H9 (cell line): ENCODE measurements at regions not wholly inside any gene's neighbourhood (a gene's known extent, or its start where the extent isn't known, plus 50 kb on each side); places are given as distances from the start of the nearest gene placed in this dataset.

Experiments
- DNase-seq: peaks from one replicate; pipeline ENCODE4 v3.0.0-alpha.2; 2017
- H2AFZ ChIP-seq: one replicate; pipeline ENCODE4 v1.6.1; 2013; ENCODE audit warnings: mild to moderate bottlenecking, low read length, control low read depth, moderate library complexity
- H2AK5ac ChIP-seq: 2 replicates; pipeline ENCODE4 v1.6.1; 2013; ENCODE audit warnings: low read length, control low read depth, mixed read lengths; ENCODE audit not compliant: insufficient read length
- H2BK120ac ChIP-seq: one replicate; pipeline ENCODE4 v1.6.1; 2013; ENCODE audit warnings: low read depth, mild to moderate bottlenecking, low read length, control low read depth, inconsistent platforms; ENCODE audit not compliant: poor library complexity, severe bottlenecking
- H2BK12ac ChIP-seq: 2 replicates; pipeline ENCODE4 v1.6.1; 2013; ENCODE audit warnings: low read length, control low read depth, mixed read lengths, low read depth; ENCODE audit not compliant: insufficient read length
- H2BK15ac ChIP-seq: 2 replicates; pipeline ENCODE4 v1.6.1; 2013; ENCODE audit warnings: low read depth, low read length, control low read depth
- H2BK20ac ChIP-seq: one replicate; pipeline ENCODE4 v1.6.1; 2013; ENCODE audit warnings: low read depth, mild to moderate bottlenecking, low read length, control low read depth, inconsistent platforms; ENCODE audit not compliant: poor library complexity, severe bottlenecking
- H2BK5ac ChIP-seq: 2 replicates; pipeline ENCODE4 v1.6.1; 2013; ENCODE audit warnings: low read length, control low read depth, mixed read lengths; ENCODE audit not compliant: insufficient read length
- H3K14ac ChIP-seq: 2 replicates; pipeline ENCODE4 v1.6.1; 2013; ENCODE audit warnings: low read length, control low read depth; ENCODE audit not compliant: insufficient read depth
- H3K18ac ChIP-seq: 2 replicates; pipeline ENCODE4 v1.6.1; 2013; ENCODE audit warnings: low read depth, mild to moderate bottlenecking, mixed read lengths, low read length, control low read depth; ENCODE audit not compliant: insufficient read length
- H3K23ac ChIP-seq: 2 replicates; pipeline ENCODE4 v1.6.1; 2013; ENCODE audit warnings: low read length, control low read depth, mixed read lengths, low read depth; ENCODE audit not compliant: insufficient read length
- H3K23me2 ChIP-seq: 2 replicates; pipeline ENCODE4 v1.6.1; 2013; ENCODE audit warnings: low read depth, mild to moderate bottlenecking, mixed read lengths, low read length, control low read depth; ENCODE audit not compliant: insufficient read length, poor library complexity, severe bottlenecking
- H3K27ac ChIP-seq: 2 replicates; pipeline ENCODE4 v1.5.1; 2013; ENCODE audit warnings: low read length, control low read depth, mixed read lengths, low read depth; ENCODE audit not compliant: insufficient read length
- H3K27me3 ChIP-seq: 2 replicates; pipeline ENCODE4 v1.6.1; 2013; ENCODE audit warnings: low read length, control low read depth, inconsistent platforms; ENCODE audit not compliant: insufficient read depth
- H3K4ac ChIP-seq: 2 replicates; pipeline ENCODE4 v1.6.1; 2013; ENCODE audit warnings: low read depth, mild to moderate bottlenecking, control low read depth, inconsistent platforms, low read length, moderate library complexity
- H3K4me1 ChIP-seq: 2 replicates; pipeline ENCODE4 v1.6.1; 2013; ENCODE audit warnings: low read length, control low read depth, inconsistent platforms; ENCODE audit not compliant: insufficient read depth
- H3K4me2 ChIP-seq: 2 replicates; pipeline ENCODE4 v1.6.1; 2013; ENCODE audit warnings: low read length, control low read depth, mixed read lengths; ENCODE audit not compliant: insufficient read length, insufficient read depth
- H3K56ac ChIP-seq: 2 replicates; pipeline ENCODE4 v1.6.1; 2013; ENCODE audit warnings: low read depth, mild to moderate bottlenecking, mixed read lengths, low read length, control low read depth; ENCODE audit not compliant: insufficient read length
- H3K79me1 ChIP-seq: 2 replicates; pipeline ENCODE4 v1.6.1; 2013; ENCODE audit warnings: low read depth, mild to moderate bottlenecking, moderate library complexity, low read length, control low read depth, inconsistent platforms; ENCODE audit not compliant: insufficient read depth, poor library complexity, severe bottlenecking
- H3K79me2 ChIP-seq: 2 replicates; pipeline ENCODE4 v1.6.1; 2013; ENCODE audit warnings: low read length, control low read depth, inconsistent platforms; ENCODE audit not compliant: insufficient read depth
- H3K9ac ChIP-seq: 2 replicates; pipeline ENCODE4 v1.6.1; 2013; ENCODE audit warnings: low read length, control low read depth, mixed read lengths; ENCODE audit not compliant: insufficient read length; ENCODE audit errors: extremely low read depth
- H3K9me3 ChIP-seq: one replicate; pipeline ENCODE4 v1.6.1; 2013; ENCODE audit warnings: low read depth, low read length, inconsistent platforms; ENCODE audit not compliant: control insufficient read depth
- H3T11ph ChIP-seq: one replicate; pipeline ENCODE4 v1.6.1; 2013; ENCODE audit warnings: mild to moderate bottlenecking, low read length, control low read depth, inconsistent platforms
- H4K20me1 ChIP-seq: one replicate; pipeline ENCODE4 v1.6.1; 2013; ENCODE audit not compliant: control insufficient read depth, insufficient read length, insufficient read depth
- H4K5ac ChIP-seq: 2 replicates; pipeline ENCODE4 v1.6.1; 2013; ENCODE audit warnings: low read depth, mild to moderate bottlenecking, mixed read lengths, low read length, control low read depth; ENCODE audit not compliant: insufficient read length
- H4K8ac ChIP-seq: replicated peaks from 2 replicates; pipeline ENCODE4 v1.6.1; 2013; ENCODE audit warnings: low read length, control low read depth, mixed read lengths, low read depth; ENCODE audit not compliant: insufficient read length
- H4K91ac ChIP-seq: 2 replicates; pipeline ENCODE4 v1.6.1; 2013; ENCODE audit warnings: low read depth, mild to moderate bottlenecking, moderate library complexity, mixed read lengths, low read length, control low read depth; ENCODE audit not compliant: insufficient read length
- H3K27ac Mint-ChIP-seq, 3 experiments: 2 replicates in 2 of 3; 3 replicates in 1 of 3; pipeline ENCODE4 v1.8.0; 2020 to 2021; ENCODE audit warnings: mixed read lengths in 3 of 3, mild to moderate bottlenecking in 1 of 3, moderate library complexity in 1 of 3
- H3K27me3 Mint-ChIP-seq: 2 replicates; pipeline ENCODE4 v1.8.0; 2021; ENCODE audit warnings: low read depth, mild to moderate bottlenecking, moderate library complexity, mixed read lengths
- H3K36me3 Mint-ChIP-seq, 3 experiments: 2 replicates in 2 of 3; 3 replicates in 1 of 3; pipeline ENCODE4 v1.8.0; 2020 to 2021; ENCODE audit warnings: low read depth in 3 of 3, mixed read lengths in 3 of 3; ENCODE audit not compliant: insufficient read depth in 1 of 3
- H3K4me1 Mint-ChIP-seq, 2 experiments: 2 replicates each; pipeline ENCODE4 v1.8.0; 2020; ENCODE audit warnings: mixed read lengths in 2 of 2
- H3K4me3 Mint-ChIP-seq, 2 experiments: 2 replicates in 1 of 2; 3 replicates in 1 of 2; pipeline ENCODE4 v1.8.0; 2020 to 2021; ENCODE audit warnings: mild to moderate bottlenecking in 2 of 2, mixed read lengths in 2 of 2, moderate library complexity in 1 of 2
- H3K9me3 Mint-ChIP-seq, 2 experiments: 2 replicates in 1 of 2; 3 replicates in 1 of 2; pipeline ENCODE4 v1.8.0; 2020; ENCODE audit warnings: mild to moderate bottlenecking in 2 of 2, mixed read lengths in 2 of 2, moderate library complexity in 1 of 2
- CTCF ChIP-seq: fragments of 200-600 bp; sonication (generic); conservative IDR thresholded peaks from 3 replicates; pipeline ENCODE4 v1.8.0; 2021; ENCODE audit warnings: antibody characterized with exemption, mild to moderate bottlenecking
- WGBS: extraction: QIAGEN DNeasy Blood & Tissue Kit; methylation state at CpG from one replicate; pipeline ENCODE4 v1.1.7; 2013; ENCODE audit warnings: missing lambda C conversion rate, low lambda C conversion rate, mixed read lengths; ENCODE audit not compliant: insufficient read length; ENCODE audit errors: extremely low coverage; 5-methylcytosine and 5-hydroxymethylcytosine counted together

- no peak overlapping the region for H4K5ac ChIP-seq
- no peak overlapping the region for H2AFZ ChIP-seq
- no peak overlapping the region for H3K4me2 ChIP-seq
- Mint-ChIP-seq H3K4me3 (no peak overlapping the region), H3K27ac (no peak overlapping the region), H3K4me1 (no peaks in the 10 kb centered on the region), H3K27me3 (no peaks in the 10 kb centered on the region), H3K9me3 (peaks cover 0 to 7% of the 10 kb centered on the region in 2 experiments; a peak in 1 of 5 replicates), H3K36me3 (peaks cover 0 to 7% (median 1%) of the 10 kb centered on the region in 3 experiments; a peak in 2 of 7 replicates)
- H3K4me1 ChIP-seq: no peaks in the 10 kb centered on the region
- no peak overlapping the region for H2BK120ac ChIP-seq
- no peak overlapping the region for H3K18ac ChIP-seq
- H4K8ac ChIP-seq: no peak overlapping the region
- H3K9me3 ChIP-seq: no peaks in the 10 kb centered on the region
- H3K23me2 ChIP-seq: no peaks in the 10 kb centered on the region
- no peak overlapping the region for H3K4ac ChIP-seq
- no peaks in the 10 kb centered on the region for H3K79me2 ChIP-seq
- no peaks in the 10 kb centered on the region for H4K20me1 ChIP-seq
- no peak overlapping the region for H3T11ph ChIP-seq
- no peak overlapping the region for H3K56ac ChIP-seq
- WGBS: no CpG with 5 or more reads among the region's 4 CpGs
- no peak for DNase-seq
- TF ChIP-seq CTCF: no peak
- H2BK15ac ChIP-seq: no peak overlapping the region
- no peak overlapping the region for H2BK5ac ChIP-seq
- H2BK12ac ChIP-seq: no peak overlapping the region
- H3K27me3 ChIP-seq: no peaks in the 10 kb centered on the region
- no peak overlapping the region for H3K23ac ChIP-seq
- H4K91ac ChIP-seq: no peak overlapping the region
- no peak overlapping the region for H3K9ac ChIP-seq
- no peak overlapping the region for H2AK5ac ChIP-seq
- no peak overlapping the region for H3K27ac ChIP-seq
- H2BK20ac ChIP-seq: no peak overlapping the region
- H3K79me1 ChIP-seq: no peaks in the 10 kb centered on the region
- H3K14ac ChIP-seq: no peak overlapping the region
These were observed 189.3 kb upstream of the SPRY2 start for GRCh38 chr13:80530191-80530590.
